Neural cell (in vitro differentiated cells): ENCODE measurements at regions not wholly inside any gene's neighbourhood (a gene's known extent, or its start where the extent isn't known, plus 50 kb on each side); places are given as distances from the start of the nearest gene placed in this dataset.

Experiments
- CTCF ChIP-seq: fragments of 450-650 bp; IDR thresholded peaks from 2 replicates; pipeline ENCODE4 v1.5.1; 2014; ENCODE audit warnings: antibody characterized with exemption, mild to moderate bottlenecking, moderate library complexity; ENCODE audit not compliant: poor library complexity, severe bottlenecking
- RAD21 ChIP-seq: fragments of 450-650 bp; conservative IDR thresholded peaks from 2 replicates; pipeline ENCODE4 v1.6.1; 2014; ENCODE audit warnings: antibody characterized with exemption, mild to moderate bottlenecking, moderate library complexity

- TF ChIP-seq CTCF (no peak), RAD21 (no peak)
These were observed 655.9 kb upstream of the SOX11 start for GRCh38 chr2:5036256-5036655.
